Endodermal cell (in vitro differentiated cells): ENCODE measurements at regions not wholly inside any gene's neighbourhood (a gene's known extent, or its start where the extent isn't known, plus 50 kb on each side); places are given as distances from the start of the nearest gene placed in this dataset.

Experiments used
- DNase-seq: peaks from one replicate; pipeline ENCODE4 v3.0.0-alpha.2; 2017
- H3K27ac ChIP-seq: 2 replicates; pipeline ENCODE4 v1.5.1; 2013; ENCODE audit warnings: mild to moderate bottlenecking, low read depth, low read length, moderate library complexity
- H3K27me3 ChIP-seq: 2 replicates; pipeline ENCODE4 v1.6.1; 2013; ENCODE audit warnings: mild to moderate bottlenecking, low read length, moderate library complexity; ENCODE audit not compliant: insufficient read depth, control insufficient read depth, poor library complexity, severe bottlenecking
- H3K36me3 ChIP-seq: 2 replicates; pipeline ENCODE4 v1.7.0; 2013; ENCODE audit warnings: mild to moderate bottlenecking, low read length, moderate library complexity; ENCODE audit not compliant: control insufficient read depth, insufficient read depth
- H3K4me1 ChIP-seq: one replicate; pipeline ENCODE4 v1.7.0; 2013; ENCODE audit warnings: low read length; ENCODE audit not compliant: control insufficient read depth, insufficient read depth
- H3K4me3 ChIP-seq: 2 replicates; pipeline ENCODE4 v1.5.1; 2013; ENCODE audit warnings: mild to moderate bottlenecking, low read length, moderate library complexity
- H3K9ac ChIP-seq: 2 replicates; pipeline ENCODE4 v1.6.1; 2013; ENCODE audit warnings: mild to moderate bottlenecking, low read length, moderate library complexity; ENCODE audit not compliant: poor library complexity, severe bottlenecking; ENCODE audit errors: extremely low read depth
- H3K9me3 ChIP-seq: 2 replicates; pipeline ENCODE4 v1.6.1; 2013; ENCODE audit warnings: mild to moderate bottlenecking, low read length, moderate library complexity; ENCODE audit not compliant: control insufficient read depth
- H3K27ac Mint-ChIP-seq: 2 replicates; pipeline ENCODE4 v1.8.0; 2020; ENCODE audit warnings: mixed read lengths
- H3K27me3 Mint-ChIP-seq: 2 replicates; pipeline ENCODE4 v1.8.0; 2021; ENCODE audit warnings: mild to moderate bottlenecking, mixed read lengths; ENCODE audit not compliant: insufficient read depth
- H3K36me3 Mint-ChIP-seq: 2 replicates; pipeline ENCODE4 v1.8.0; 2020; ENCODE audit warnings: low read depth, mixed read lengths
- H3K4me1 Mint-ChIP-seq: 2 replicates; pipeline ENCODE4 v1.8.0; 2020; ENCODE audit warnings: mixed read lengths
- H3K4me3 Mint-ChIP-seq: 2 replicates; pipeline ENCODE4 v1.8.0; 2020; ENCODE audit warnings: mild to moderate bottlenecking, moderate library complexity, mixed read lengths
- H3K9me3 Mint-ChIP-seq: 2 replicates; pipeline ENCODE4 v1.8.0; 2020; ENCODE audit warnings: mild to moderate bottlenecking, mixed read lengths
- WGBS, 2 experiments: methylation state at CpG; one replicate each; pipeline versions ENCODE4 v1.1.5 to v1.1.7; 2013; ENCODE audit warnings: missing lambda C conversion rate in 2 of 2, mixed read lengths in 1 of 2; ENCODE audit not compliant: insufficient coverage in 1 of 2, insufficient read length in 1 of 2; 5-methylcytosine and 5-hydroxymethylcytosine counted together
- TF ChIP-seq, protein P1 (sequence below): fragments of 200-600 bp; sonication (generic); conservative IDR thresholded peaks from 2 replicates; pipeline ENCODE4 v1.5.0; 2021; ENCODE audit warnings: antibody characterized with exemption, mild to moderate bottlenecking

DNA sequence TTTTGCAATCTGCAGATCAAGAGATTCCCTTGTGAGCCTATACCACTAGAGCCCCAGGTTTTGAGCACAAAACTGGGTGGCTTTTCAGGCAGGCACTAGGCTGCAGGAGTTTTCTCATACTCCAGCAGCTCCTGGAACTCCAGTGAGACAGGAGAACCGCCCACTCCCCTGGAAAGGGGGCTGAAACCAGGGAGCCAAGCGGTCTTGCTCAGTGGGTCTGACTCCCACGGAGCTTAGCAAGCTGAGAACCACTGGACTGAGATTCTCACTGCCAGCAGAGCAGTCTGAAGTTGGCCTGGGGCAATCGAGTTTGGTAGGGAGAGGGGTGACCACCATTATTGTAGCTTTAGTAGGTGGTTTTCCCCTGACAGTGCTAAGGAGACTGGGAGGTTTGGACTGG lies 313.8 kb upstream of the TEX13C start:
- H3K4me3 Mint-ChIP-seq: no peak overlapping the region
- no peaks in the 10 kb centered on the region for H3K36me3 Mint-ChIP-seq
- DNase-seq: peak; percentile 30
- Histone ChIP-seq H3K27ac (no peak overlapping the region), H3K9me3 (no peaks in the 10 kb centered on the region), H3K27me3 (no peaks in the 10 kb centered on the region), H3K4me3 (no peak overlapping the region), H3K9ac (no peak overlapping the region), H3K4me1 (no peaks in the 10 kb centered on the region), H3K36me3 (no peaks in the 10 kb centered on the region)
- H3K27ac Mint-ChIP-seq: no peak overlapping the region
- no peaks in the 10 kb centered on the region for H3K27me3 Mint-ChIP-seq
- peaks cover under 1% of the 10 kb centered on the region for H3K9me3 Mint-ChIP-seq
- 87% methylated on average over 4 of the region's 4 CpGs; no CpG with 5 or more reads in 1 of the 2 experiments for WGBS, 2 experiments
- peaks cover 21% of the 10 kb centered on the region for H3K4me1 Mint-ChIP-seq
- TF ChIP-seq, protein P1, sequence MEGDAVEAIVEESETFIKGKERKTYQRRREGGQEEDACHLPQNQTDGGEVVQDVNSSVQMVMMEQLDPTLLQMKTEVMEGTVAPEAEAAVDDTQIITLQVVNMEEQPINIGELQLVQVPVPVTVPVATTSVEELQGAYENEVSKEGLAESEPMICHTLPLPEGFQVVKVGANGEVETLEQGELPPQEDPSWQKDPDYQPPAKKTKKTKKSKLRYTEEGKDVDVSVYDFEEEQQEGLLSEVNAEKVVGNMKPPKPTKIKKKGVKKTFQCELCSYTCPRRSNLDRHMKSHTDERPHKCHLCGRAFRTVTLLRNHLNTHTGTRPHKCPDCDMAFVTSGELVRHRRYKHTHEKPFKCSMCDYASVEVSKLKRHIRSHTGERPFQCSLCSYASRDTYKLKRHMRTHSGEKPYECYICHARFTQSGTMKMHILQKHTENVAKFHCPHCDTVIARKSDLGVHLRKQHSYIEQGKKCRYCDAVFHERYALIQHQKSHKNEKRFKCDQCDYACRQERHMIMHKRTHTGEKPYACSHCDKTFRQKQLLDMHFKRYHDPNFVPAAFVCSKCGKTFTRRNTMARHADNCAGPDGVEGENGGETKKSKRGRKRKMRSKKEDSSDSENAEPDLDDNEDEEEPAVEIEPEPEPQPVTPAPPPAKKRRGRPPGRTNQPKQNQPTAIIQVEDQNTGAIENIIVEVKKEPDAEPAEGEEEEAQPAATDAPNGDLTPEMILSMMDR: no peak

DNA sequence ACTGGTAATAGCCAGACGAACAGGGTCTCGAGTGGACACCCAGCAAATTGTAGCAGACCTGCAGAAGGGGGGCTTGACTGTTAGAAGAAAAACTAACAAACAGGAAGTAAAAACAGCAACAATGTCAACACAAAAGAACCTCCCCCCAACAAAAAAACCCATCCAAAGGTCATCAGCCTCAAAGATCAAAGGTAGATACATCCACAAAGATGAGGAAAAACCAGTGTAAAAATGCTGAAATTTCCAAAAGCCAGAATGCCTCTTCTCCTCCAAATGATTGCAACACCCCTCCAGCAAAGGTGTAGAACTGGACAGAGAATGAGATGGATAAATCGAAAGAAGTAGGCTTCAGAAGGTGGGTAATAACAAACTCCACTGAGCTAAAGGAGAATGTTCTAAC lies 313.0 kb upstream of the TEX13C start:
- Histone ChIP-seq H3K36me3 (no peaks in the 10 kb centered on the region), H3K4me1 (no peaks in the 10 kb centered on the region), H3K27ac (no peak overlapping the region), H3K27me3 (no peaks in the 10 kb centered on the region), H3K4me3 (no peak overlapping the region), H3K9me3 (no peaks in the 10 kb centered on the region), H3K9ac (no peak overlapping the region)
- no peak overlapping the region for H3K4me3 Mint-ChIP-seq
- no peaks in the 10 kb centered on the region for H3K27me3 Mint-ChIP-seq
- DNase-seq: no peak
- WGBS, 2 experiments: 91% methylated on average over 3 of the region's 3 CpGs; no CpG with 5 or more reads in 1 of the 2 experiments
- no peaks in the 10 kb centered on the region for H3K36me3 Mint-ChIP-seq
- H3K9me3 Mint-ChIP-seq: peaks cover 8% of the 10 kb centered on the region
- H3K4me1 Mint-ChIP-seq: peaks cover 21% of the 10 kb centered on the region
- TF ChIP-seq, protein P1: no peak
- no peak overlapping the region for H3K27ac Mint-ChIP-seq

DNA sequence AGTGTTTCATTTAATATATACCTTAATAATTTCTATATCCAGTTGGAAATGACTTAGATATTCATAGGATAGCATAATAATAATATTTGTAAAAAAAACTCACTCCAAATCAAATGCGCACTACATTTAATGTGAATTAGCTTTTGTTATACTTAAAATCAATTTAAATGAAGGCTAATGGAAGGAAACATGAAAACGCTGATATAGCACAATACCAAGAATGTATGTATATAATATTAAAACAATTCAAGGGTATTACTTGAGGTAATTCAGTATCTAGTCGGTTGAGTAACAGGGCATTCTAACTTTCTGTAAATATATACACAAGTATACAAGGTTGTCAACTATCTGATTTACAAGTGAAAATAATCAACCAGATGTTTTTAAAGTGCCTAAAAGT lies 307.1 kb upstream of the TEX13C start:
- Mint-ChIP-seq H3K27ac (no peak overlapping the region), H3K4me3 (no peak overlapping the region), H3K9me3 (peaks cover 11% of the 10 kb centered on the region), H3K36me3 (no peaks in the 10 kb centered on the region), H3K4me1 (no peaks in the 10 kb centered on the region), H3K27me3 (no peaks in the 10 kb centered on the region)
- TF ChIP-seq, protein P1: no peak
- Histone ChIP-seq H3K9ac (no peak overlapping the region), H3K27me3 (no peaks in the 10 kb centered on the region), H3K4me3 (no peak overlapping the region), H3K9me3 (no peaks in the 10 kb centered on the region), H3K4me1 (no peaks in the 10 kb centered on the region), H3K36me3 (no peaks in the 10 kb centered on the region), H3K27ac (no peak overlapping the region)
- no peak for DNase-seq
- no CpG with 5 or more reads among the region's 3 CpGs for WGBS, 2 experiments
